SK-N-MC (cell line): ENCODE measurements at regions not wholly inside any gene's neighbourhood (a gene's known extent, or its start where the extent isn't known, plus 50 kb on each side); places are given as distances from the start of the nearest gene placed in this dataset.

ENCODE experiments used
- DNase-seq: peaks from one replicate; pipeline ENCODE4 v3.0.0-alpha.2; 2011; ENCODE audit warnings: low read depth, low spot score
- H3K27ac ChIP-seq: fragments of 200-600 bp; sonication (generic); 2 replicates; pipeline ENCODE4 v1.5.1; 2016; ENCODE audit warnings: mixed run types
- H3K36me3 ChIP-seq: fragments of 200-600 bp; sonication (generic); 2 replicates; pipeline ENCODE4 v1.6.1; 2017; ENCODE audit warnings: antibody characterized with exemption, low read length, mixed read lengths; ENCODE audit not compliant: insufficient read depth
- H3K4me3 ChIP-seq: fragments of 200-600 bp; sonication (generic); 2 replicates; pipeline ENCODE4 v1.5.1; 2016
- H3K9ac ChIP-seq: fragments of 200-600 bp; sonication (generic); 2 replicates; pipeline ENCODE4 v1.8.0; 2017; ENCODE audit warnings: mixed run types, mixed read lengths; ENCODE audit not compliant: insufficient read length
- H3K9me3 ChIP-seq: fragments of 200-600 bp; sonication (generic); 2 replicates; pipeline ENCODE4 v1.6.1; 2017; ENCODE audit warnings: low read depth, mild to moderate bottlenecking, antibody characterized with exemption, low read length, moderate library complexity, mixed read lengths
- EZH2 ChIP-seq: fragments of 200-600 bp; sonication (generic); IDR thresholded peaks from one replicate; pipeline ENCODE4 v1.6.1; 2017; ENCODE audit warnings: antibody characterized with exemption
- FOXP2 ChIP-seq: optimal IDR thresholded peaks from 2 replicates; pipeline ENCODE3; 2011; ENCODE audit warnings: mild to moderate bottlenecking, moderate library complexity; ENCODE audit not compliant: insufficient read depth; ENCODE audit errors: extremely low read length, control extremely low read depth
- POLR2AphosphoS5 ChIP-seq: IDR thresholded peaks from 2 replicates; pipeline ENCODE4 v1.6.1; 2012; ENCODE audit warnings: mild to moderate bottlenecking, low read depth, low read length, borderline replicate concordance

DNA sequence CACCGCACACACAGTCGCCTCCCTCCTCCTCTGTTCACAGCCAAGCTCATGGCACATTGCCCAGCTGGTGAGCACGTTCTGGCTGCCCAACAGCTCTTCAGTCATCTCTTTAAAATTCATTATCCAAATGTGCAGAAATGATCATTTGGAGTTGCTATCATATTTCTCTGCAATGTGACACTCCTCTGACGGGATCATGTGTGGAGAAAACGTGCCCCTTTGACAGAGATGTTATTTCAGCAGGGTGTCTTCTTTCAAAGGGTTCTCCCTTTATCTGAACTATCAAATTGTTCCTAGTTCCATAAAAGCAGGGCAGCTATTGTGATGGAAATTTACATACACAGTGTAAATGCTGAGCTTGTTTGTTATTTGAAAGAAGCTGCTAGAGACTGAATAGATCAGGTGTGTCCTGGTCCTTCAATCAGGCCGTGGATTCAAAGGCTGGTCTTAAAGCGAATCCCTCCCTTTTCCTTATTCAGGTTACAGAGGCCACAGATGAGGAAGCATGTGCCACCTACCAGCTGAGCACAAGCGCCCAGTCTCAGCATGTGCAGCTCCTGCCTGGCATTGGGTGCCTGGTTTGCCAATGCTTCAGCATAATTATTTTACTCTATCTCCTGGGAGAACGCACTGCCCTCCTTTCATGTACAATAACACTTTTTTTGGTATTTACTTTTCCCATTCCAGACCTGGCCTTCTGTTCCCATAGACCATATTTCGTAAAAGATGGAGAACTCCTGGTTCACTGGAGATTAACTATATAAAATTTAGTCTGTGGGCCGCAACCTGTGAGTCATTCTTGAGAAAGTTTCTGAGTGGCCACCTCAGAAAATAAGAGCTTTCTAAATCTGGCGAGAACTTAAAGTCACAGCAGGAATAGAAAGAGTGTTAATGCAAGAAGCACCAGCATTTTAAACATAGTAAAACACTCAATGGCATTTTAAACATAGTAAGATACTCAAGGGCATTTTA, 433.7 kb downstream of the ENC1 start:
- TF ChIP-seq FOXP2 (no peak), EZH2 (no peak), POLR2AphosphoS5 (no peak)
- H3K36me3 ChIP-seq = no peaks in the 10 kb centered on the region
- no peaks in the 10 kb centered on the region for H3K9me3 ChIP-seq
- no peak overlapping the region for H3K4me3 ChIP-seq
- DNase-seq = no peak
- H3K9ac ChIP-seq = no peak overlapping the region
- H3K27ac ChIP-seq = no peak overlapping the region

DNA sequence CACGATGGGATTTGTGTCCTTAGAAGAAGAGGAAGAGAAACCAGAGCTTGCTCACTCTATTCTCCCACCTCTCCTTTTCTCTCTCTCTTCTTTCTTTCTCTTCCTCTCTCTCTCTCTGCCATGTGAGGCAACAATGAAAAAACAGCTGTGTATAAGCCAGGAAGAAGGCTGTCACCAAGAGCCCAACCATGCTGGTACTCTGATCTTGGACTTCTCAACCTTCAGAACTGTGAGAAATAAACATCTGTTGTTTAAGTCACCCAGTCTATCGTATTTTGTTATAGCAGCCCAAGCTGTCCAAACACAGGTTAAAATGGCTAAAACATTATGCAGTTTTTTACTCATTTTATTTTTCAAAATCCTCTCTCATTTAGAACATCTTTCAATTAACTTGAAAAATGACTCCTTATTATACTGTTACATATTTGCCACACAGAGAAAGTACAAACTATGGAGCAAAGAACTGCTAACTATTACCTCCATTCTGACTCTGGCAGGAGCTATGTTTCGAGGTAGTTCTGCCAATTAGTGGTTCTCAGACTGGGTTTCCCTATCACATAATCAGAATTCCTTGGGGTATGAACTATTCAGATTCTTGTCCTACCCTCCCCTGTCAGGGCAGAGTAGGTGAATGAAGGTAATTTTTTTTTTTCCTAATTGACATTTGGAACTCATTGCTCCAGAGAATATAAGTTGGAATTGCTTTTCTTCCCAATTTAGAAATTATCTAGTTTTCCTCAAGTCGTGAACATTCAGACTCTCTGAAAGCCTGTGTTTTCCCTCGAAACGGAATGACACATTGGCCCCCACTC, 434.6 kb downstream of the ENC1 start:
- TF ChIP-seq POLR2AphosphoS5 (no peak), FOXP2 (no peak), EZH2 (no peak)
- DNase-seq = no peak
- Histone ChIP-seq H3K4me3 (no peak overlapping the region), H3K9me3 (no peaks in the 10 kb centered on the region), H3K36me3 (no peaks in the 10 kb centered on the region), H3K27ac (no peak overlapping the region), H3K9ac (no peak overlapping the region)

DNA sequence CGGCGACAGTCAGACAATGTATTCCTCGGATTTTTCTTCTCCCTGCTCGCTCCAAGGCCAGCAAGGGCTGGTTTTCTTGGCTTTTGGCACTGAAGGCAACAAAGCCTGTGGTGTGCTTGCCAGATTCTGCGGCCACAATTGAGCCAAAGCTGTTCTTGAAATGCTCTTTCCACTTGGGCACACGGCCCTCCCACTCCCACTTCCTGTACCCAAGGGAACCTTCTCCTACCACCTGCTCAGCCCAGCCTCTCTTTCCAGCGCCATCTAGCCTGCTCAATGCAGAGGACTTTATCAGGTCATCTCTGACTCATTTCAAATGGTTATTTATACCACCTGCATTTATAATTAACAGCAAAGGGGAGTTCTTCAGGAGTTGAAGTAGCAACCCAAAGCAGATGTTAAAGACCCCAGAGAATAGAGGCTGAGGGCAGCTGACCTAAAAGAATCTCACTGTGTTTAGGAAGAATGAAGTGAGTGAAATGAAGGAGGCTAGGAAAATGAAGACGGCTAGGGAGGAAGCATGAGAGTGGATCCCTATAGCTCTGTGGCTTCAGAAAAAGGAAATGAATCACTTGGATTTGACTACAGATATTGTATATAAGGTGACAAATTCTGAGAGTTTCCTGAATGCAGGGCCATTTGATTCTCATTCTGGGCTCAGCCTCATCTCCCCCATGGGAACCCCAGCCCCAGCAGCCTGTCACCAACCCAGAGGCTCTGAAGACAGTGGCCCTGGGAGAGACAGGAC, 439.0 kb downstream of the ENC1 start:
- DNase-seq = no peak
- no peaks in the 10 kb centered on the region for H3K36me3 ChIP-seq
- TF ChIP-seq POLR2AphosphoS5 (no peak), FOXP2 (no peak), EZH2 (no peak)
- no peaks in the 10 kb centered on the region for H3K9me3 ChIP-seq
- no peak overlapping the region for H3K27ac ChIP-seq
- H3K9ac ChIP-seq = no peak overlapping the region
- no peak overlapping the region for H3K4me3 ChIP-seq

DNA sequence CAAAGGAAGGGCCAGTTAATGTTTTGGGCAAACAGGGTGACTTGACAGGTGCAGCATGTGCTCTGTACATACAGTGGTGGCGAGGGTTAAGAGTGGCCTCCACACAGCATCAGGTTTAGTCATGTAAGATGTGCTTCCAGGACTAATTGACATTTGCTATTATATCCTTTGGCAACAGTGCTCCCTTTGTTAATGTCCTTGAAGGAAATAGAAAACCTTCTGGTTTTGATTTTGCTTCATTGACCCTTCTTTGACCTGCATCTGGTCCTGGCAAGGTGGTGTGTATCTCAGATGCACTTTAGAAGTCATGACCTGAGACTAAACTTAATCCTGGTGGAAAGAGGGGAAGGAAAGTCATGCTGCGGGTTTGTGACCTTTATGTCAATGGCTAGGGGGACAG, 440.0 kb downstream of the ENC1 start:
- no peak for DNase-seq
- Histone ChIP-seq H3K27ac (no peak overlapping the region), H3K4me3 (no peak overlapping the region), H3K9me3 (no peaks in the 10 kb centered on the region), H3K36me3 (no peaks in the 10 kb centered on the region), H3K9ac (no peak overlapping the region)
- TF ChIP-seq FOXP2 = no peak
- TF ChIP-seq EZH2 = no peak
- TF ChIP-seq POLR2AphosphoS5 = no peak

DNA sequence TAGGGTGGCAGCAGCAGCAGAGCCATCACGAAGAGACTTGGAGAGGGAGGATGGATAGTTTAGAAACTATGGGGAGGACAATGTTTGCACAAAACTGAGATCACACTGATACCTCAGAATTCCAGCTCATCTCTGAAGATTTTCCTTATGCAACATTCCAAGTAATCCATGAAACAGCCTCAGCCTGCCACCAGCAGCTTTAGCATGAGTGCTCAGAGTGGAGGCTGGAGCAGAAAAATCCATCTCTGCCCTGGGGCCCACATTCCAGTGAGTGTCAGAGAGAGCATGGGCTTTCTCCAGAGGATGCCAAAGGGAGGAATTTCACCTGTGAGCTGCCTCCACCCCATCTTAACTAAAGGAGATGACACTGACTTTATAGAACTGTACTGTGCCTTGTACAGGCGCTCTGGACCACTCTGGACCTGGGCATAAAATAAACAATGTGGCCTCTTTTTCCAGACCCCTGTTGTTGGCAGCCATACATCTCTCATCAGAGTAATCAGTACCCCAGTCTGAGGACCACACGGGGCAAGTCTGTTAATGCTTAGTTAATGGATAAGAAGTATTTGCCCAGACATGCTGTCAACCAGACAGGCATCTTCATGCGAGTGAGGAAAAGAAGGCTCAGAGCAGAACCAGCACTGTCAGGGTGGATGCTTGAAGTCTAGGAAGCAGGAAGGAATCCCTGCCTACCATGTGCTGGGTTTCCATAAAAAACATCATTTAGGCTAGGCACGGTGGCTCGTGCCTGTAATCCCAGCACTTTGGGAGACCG, 440.9 kb downstream of the ENC1 start:
- Histone ChIP-seq H3K27ac (no peak overlapping the region), H3K36me3 (no peaks in the 10 kb centered on the region), H3K9ac (no peak overlapping the region), H3K4me3 (no peak overlapping the region), H3K9me3 (no peaks in the 10 kb centered on the region)
- no peak for DNase-seq
- TF ChIP-seq EZH2 = no peak
- no peak for TF ChIP-seq FOXP2
- no peak for TF ChIP-seq POLR2AphosphoS5

DNA sequence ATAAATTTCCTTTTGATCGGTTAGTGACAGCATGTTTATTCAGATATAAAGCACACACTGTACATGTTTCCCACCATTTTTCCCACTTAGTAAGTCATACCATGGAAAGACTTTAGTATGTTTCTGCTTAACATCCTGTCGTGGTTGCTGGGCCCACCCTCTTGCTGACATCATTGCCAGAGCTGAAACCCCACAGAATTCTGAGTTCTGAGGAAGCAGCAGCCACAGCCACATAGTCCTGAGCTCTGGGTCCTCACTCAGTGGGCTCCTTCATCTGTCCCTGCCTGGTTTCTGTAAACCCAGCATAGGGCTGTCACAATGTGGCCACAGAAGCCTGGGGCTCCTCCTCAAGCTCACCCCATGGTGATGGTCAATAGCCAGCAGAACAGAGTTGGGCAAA, 441.5 kb downstream of the ENC1 start:
- H3K27ac ChIP-seq = no peak overlapping the region
- TF ChIP-seq FOXP2 = no peak
- TF ChIP-seq POLR2AphosphoS5 = no peak
- no peak for TF ChIP-seq EZH2
- no peaks in the 10 kb centered on the region for H3K36me3 ChIP-seq
- DNase-seq = no peak
- no peak overlapping the region for H3K9ac ChIP-seq
- H3K4me3 ChIP-seq = no peak overlapping the region
- no peaks in the 10 kb centered on the region for H3K9me3 ChIP-seq

DNA sequence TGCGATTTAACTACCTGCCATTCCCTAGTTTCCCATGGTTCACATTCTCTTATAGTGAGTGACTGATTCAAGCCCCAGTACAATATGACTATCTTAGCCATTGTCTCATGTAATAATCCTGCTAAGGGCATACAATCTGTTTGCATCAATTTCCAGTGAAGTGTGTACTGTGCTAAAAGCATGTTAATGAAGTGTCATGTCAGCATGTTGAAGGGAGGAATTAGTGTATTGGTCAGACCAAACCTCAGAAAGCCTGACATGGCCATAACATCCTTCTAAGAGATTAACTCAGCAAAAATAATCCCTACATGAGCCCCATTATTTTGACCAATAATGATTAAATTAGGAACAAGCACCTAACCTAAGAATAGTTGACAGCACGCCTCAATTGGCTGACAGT, 442.4 kb downstream of the ENC1 start:
- H3K27ac ChIP-seq = no peak overlapping the region
- TF ChIP-seq FOXP2 = no peak
- no peak for TF ChIP-seq POLR2AphosphoS5
- no peak for TF ChIP-seq EZH2
- H3K36me3 ChIP-seq = no peaks in the 10 kb centered on the region
- no peak overlapping the region for H3K4me3 ChIP-seq
- no peaks in the 10 kb centered on the region for H3K9me3 ChIP-seq
- no peak overlapping the region for H3K9ac ChIP-seq
- no peak for DNase-seq

DNA sequence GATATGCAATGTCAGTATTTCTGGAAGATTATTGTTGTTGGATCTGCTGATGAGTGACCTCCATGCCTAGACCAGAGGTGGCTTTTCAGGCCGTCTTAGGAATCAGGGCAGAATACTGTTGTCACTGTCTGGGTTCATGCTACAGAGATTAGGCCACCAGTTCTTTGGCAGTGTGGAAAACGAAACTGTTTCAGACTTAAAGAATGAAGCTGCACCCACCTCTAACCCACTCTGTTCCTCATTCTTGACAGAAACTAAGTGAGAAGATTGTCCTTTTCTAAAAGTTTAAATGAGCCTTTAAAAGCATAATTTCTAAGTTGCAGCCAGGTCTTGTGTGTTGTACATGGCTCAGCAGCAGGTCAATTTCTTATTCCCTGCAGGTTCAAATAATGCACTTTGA, 444.3 kb downstream of the ENC1 start:
- Histone ChIP-seq H3K27ac (no peak overlapping the region), H3K9ac (no peak overlapping the region), H3K36me3 (no peaks in the 10 kb centered on the region), H3K4me3 (no peak overlapping the region), H3K9me3 (no peaks in the 10 kb centered on the region)
- DNase-seq = no peak
- TF ChIP-seq EZH2 = no peak
- TF ChIP-seq POLR2AphosphoS5 = no peak
- TF ChIP-seq FOXP2 = no peak
